ENCODE measurements at regions not wholly inside any gene's neighbourhood (a gene's known extent, or its start where the extent isn't known, plus 50 kb on each side); places are given as distances from the start of the nearest gene placed in this dataset.
"Not testable (repeated sequence)": the region's sequence is repeated elsewhere in the genome, so short reads cannot be mapped to it uniquely, and the experiment has no call there.

DNA sequence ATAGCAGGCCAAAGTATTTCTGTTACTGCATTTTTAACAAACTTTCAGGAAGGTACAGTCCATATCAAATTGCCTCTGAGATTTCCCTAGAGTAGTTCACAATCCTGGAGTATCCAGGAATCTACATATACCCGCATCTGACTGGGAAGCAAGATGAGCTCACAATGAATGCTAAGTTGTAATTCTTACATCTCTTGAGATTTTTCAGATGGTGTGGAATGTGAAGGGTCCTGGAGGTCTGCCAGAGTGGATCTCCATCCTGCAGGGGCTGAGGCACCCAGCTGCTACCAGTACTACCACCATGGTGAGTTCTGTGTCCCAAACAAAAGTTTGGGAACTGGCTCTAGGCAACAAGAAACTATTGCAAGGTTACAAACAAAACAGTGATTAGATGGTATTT is 156.7 kb upstream of the CCDC54 start:
- no peak for DNase-seq (ENCODE audit: low read depth)

- DNase-seq (ENCODE audit: low read depth): no peak
Measured at GRCh38 chr3:107221856-107222255, 155.4 kb upstream of the CCDC54 start.

- DNase-seq (ENCODE audit: low read depth): no peak
Measured at GRCh38 chr3:107222907-107223306, 154.3 kb upstream of the CCDC54 start.

GRCh38 chr3:107224026-107224596 is 153.1 kb upstream of the CCDC54 start:
- DNase-seq (ENCODE audit: low read depth): no peak

GRCh38 chr3:107227091-107227490 is 150.1 kb upstream of the CCDC54 start:
- no peak for DNase-seq (ENCODE audit: low read depth)

GRCh38 chr3:107233877-107234276 is 143.4 kb upstream of the CCDC54 start:
- not testable (repeated sequence) for DNase-seq (ENCODE audit: low read depth)

DNA sequence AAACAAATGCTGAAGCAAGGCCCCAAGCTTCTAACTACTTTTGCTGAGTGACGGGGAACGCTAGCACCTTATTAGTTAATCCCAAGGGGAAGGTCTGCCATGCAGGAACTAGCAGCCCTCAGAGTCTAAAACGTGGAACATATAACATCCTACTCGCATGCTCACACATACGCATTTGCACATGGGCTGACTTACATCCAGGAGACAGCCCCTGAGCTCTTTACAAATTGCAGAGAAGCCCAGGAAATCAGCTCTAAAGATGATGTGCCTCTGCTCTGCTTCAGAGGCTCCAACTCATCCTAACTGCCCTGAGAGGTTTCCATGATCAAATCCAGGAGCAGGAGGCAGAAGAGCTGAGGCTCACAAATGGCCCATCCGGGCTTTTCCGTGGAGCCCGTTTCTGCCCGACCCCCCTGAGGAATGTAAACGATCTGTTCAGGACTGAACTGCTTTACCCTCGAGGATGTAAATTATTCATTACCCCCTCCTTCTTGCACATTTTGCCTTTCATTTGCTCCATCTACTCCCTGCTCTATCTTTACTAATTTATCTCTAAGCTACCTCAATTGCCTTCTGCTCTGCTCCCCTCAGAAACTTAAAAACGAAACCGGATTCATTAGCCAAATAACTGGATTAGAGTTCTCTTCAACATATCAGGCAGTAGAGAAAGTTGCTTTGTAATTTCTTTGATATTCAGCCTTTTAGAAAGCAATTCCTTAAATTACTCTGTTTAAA is 141.9 kb upstream of the CCDC54 start:
- DNase-seq (ENCODE audit: low read depth): no peak

DNA sequence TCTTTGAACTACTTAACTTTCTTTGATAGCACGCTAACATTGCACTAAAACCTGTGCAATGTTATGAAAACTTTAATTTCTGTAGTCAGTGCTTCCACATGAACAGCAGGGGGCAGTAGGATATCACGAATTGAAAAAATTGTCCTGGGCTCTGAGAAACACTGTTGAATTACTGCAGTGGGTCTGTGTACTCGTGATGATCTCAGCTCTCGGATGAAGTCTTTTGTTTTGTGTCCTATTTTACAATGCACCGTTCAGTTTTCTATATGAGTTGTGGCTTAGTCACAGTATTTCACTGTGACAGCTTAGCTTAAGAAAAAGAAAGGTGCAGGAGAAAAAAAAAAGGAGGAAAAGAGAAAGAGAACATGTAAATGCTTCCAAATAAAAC is 141.3 kb upstream of the CCDC54 start:
- DNase-seq (ENCODE audit: low read depth): no peak

GRCh38 chr3:107236655-107237337 is 140.4 kb upstream of the CCDC54 start:
- DNase-seq (ENCODE audit: low read depth): no peak

GRCh38 chr3:107238787-107239186 is 138.5 kb upstream of the CCDC54 start:
- no peak for DNase-seq (ENCODE audit: low read depth)

DNA sequence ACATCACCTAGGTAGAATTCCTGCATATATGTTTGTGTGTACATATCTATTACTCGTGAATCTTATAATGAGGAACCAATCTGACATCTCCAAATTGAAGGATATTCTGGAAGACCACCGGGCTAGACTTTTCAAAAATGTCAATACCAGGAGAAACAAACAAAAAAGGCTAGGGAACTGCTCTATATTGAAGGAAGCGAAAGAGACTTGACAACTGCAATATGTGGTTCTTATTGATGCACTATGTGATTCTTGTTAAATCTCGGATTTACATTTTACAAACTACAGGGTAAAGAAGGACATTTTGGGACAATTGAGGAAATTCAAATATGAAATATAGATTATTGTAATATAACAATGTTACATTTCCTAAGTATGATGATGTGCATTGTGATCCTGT is 137.5 kb upstream of the CCDC54 start:
- DNase-seq (ENCODE audit: low read depth): no peak

GRCh38 chr3:107240183-107241091 is 136.8 kb upstream of the CCDC54 start:
- DNase-seq (ENCODE audit: low read depth): peak; percentile 47

DNA sequence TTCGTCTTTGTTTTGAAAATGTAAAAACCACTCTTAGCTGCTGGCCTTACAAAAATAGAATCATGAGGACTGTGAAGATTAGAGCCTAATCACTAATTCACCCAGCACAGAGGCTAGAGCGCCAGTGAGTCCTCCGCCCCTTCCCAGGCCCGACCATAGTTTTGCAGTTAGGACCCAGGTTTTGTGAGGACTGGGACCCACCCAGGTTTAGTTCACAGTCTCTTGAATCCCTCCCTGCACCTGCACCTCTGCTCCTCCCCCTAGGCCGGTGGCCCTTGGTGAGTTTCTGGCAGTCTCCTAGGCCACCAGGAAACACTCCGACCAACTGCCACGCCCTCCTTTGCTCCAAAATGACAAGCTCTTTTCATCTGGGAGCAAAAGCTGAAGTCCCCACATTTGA is 136.0 kb upstream of the CCDC54 start:
- no peak for DNase-seq (ENCODE audit: low read depth)

GRCh38 chr3:107242579-107242978 is 134.7 kb upstream of the CCDC54 start:
- no peak for DNase-seq (ENCODE audit: low read depth)

DNA sequence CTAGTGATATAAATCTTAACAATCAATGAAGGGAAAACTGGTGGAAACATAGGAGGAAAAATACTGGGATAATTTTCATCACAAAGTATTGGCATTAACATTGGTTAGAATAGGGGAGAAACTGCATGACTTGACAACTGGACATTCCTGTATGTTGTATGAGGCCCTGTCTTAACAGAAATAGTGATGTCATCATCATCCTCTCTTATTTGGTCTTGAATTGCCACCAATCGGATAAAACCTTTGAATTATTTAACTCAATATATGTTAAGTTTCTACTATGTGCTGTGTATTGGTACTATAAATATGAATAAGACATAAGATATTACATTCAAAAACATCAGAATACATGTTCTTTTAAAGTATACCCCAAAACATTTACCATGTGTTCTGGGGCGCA is 130.1 kb upstream of the CCDC54 start:
- DNase-seq (ENCODE audit: low read depth): no peak

GRCh38 chr3:107249132-107249531 is 128.1 kb upstream of the CCDC54 start:
- DNase-seq (ENCODE audit: low read depth): no peak

GRCh38 chr3:107250221-107250620 is 127.0 kb upstream of the CCDC54 start:
- no peak for DNase-seq (ENCODE audit: low read depth)

DNA sequence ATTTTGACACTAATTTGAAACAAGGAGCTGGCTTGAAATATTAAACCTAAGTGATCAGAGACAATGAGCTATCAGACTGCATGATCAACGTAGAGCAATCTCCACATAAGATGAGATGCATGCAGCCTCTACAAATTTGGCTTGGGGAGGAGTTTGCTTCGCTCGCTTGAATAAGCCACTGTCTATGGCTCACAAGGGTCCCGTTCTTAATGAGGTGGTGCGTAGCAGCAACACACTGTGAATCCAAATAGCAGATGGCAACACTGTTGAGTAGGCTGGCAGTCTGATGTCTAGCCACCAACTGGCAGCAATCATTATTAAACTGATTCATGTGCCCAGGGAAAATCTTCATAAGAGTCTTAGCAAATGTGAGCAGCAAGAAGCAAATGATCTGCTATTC is 125.4 kb upstream of the CCDC54 start:
- no peak for DNase-seq (ENCODE audit: low read depth)

DNA sequence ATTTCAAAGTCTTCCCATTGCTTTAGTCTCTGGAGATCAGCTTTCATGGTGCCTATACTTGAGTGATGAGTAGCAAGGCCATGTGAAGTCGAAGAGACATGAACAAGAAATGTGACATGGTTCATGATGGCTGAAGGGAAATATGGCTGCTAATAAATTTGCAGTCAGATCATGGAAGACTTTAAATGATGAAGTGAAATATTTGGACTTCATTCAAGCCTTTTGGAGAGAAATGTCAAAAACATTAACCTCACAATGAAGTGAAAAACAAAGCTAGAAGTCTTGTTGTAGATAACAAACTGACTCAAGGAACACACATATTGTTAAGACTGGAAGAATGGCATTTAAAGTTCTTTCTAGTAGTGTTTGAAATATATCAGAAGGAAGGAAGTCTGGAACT is 120.3 kb upstream of the CCDC54 start:
- DNase-seq (ENCODE audit: low read depth): no peak

- DNase-seq (ENCODE audit: low read depth): no peak
Measured at GRCh38 chr3:107258300-107258699, 118.9 kb upstream of the CCDC54 start.

GRCh38 chr3:107260207-107260606 is 117.0 kb upstream of the CCDC54 start:
- DNase-seq (ENCODE audit: low read depth): no peak

- no peak for DNase-seq (ENCODE audit: low read depth)
Measured at GRCh38 chr3:107263269-107264021, 113.8 kb upstream of the CCDC54 start.
